ENCODE measurements at regions not wholly inside any gene's neighbourhood (a gene's known extent, or its start where the extent isn't known, plus 50 kb on each side); places are given as distances from the start of the nearest gene placed in this dataset.
"Not testable (repeated sequence)": the region's sequence is repeated elsewhere in the genome, so short reads cannot be mapped to it uniquely, and the experiment has no call there.

GRCh38 chr3:184500344-184500923, 61.2 kb upstream of the EPHB3 start:
- POLR2A ChIA-PET = no interaction called here
- no peak overlapping the region for H3K4me2 ChIP-seq
- CTCF ChIA-PET = interaction anchor here (4.0 kb wide), 1 partner anchor 13 kb away, joined by 16 read pairs; no protein-coding TSS in a partner anchor
- peaks cover 18% of the 10 kb centered on the region for H3K9me3 ChIP-seq
- H3K27ac ChIP-seq = no peak overlapping the region
- H3K4me3 ChIP-seq = no peak overlapping the region
- FAIRE-seq = no peak
- ATAC-seq = no peak
- DNase-seq (ENCODE audit: low read depth in 1 of 2, low spot score in 1 of 2) = no peak
- peak; percentile 93 for TF ChIP-seq MAFK (IDR thresholded peaks at IDR 0.05; ENCODE audit: partially characterized antibody)
- no peak for TF ChIP-seq EHMT2 (IDR thresholded peaks at IDR 0.05; ENCODE audit: low read depth)
- TF ChIP-seq ZNF302 (CRISPR knock-in tag; IDR thresholded peaks at IDR 0.05) = no peak
- no peak for TF ChIP-seq SMC3 (IDR thresholded peaks at IDR 0.05)
- H3K4me1 ChIP-seq = no peaks in the 10 kb centered on the region
- WGBS (ENCODE audit: missing lambda C conversion rate) = 33% methylated on average over 8 of the region's 12 CpGs

- POLR2A ChIA-PET = no interaction called here
- CTCF ChIA-PET = no interaction called here
- FAIRE-seq = no peak
- ATAC-seq = no peak
- H3K9me3 ChIP-seq = peaks cover 18% of the 10 kb centered on the region
- TF ChIP-seq MAX (IDR thresholded peaks at IDR 0.05) = no peak
- no peak for TF ChIP-seq POLR2AphosphoS2 (conservative IDR thresholded peaks at IDR 0.05; ENCODE audit: low read length)
- TF ChIP-seq RFX5 (IDR thresholded peaks at IDR 0.05) = no peak
- TF ChIP-seq HDAC2 (IDR thresholded peaks at IDR 0.05) = no peak
- no peak for TF ChIP-seq JUNB (IDR thresholded peaks at IDR 0.05)
- WGBS (ENCODE audit: missing lambda C conversion rate) = 8% methylated on average over 4 of the region's 4 CpGs
- no peak overlapping the region for H3K27ac ChIP-seq
- H3K4me1 ChIP-seq = no peaks in the 10 kb centered on the region
- H3K4me2 ChIP-seq = no peak overlapping the region
- H3K4me3 ChIP-seq = no peak overlapping the region
- no peak for DNase-seq (ENCODE audit: low read depth in 1 of 2, low spot score in 1 of 2)
Measured at GRCh38 chr3:184502123-184502667, 59.4 kb upstream of the EPHB3 start.

GRCh38 chr3:184502841-184503240, 58.7 kb upstream of the EPHB3 start:
- CTCF ChIA-PET = interaction anchor here (0.6 to 0.7 kb wide), 2 partner anchors 38 to 42 kb away, joined by 3 read pairs; no protein-coding TSS in a partner anchor
- peaks cover 18% of the 10 kb centered on the region for H3K9me3 ChIP-seq
- H3K4me3 ChIP-seq; H3K27ac ChIP-seq; DNase-seq (ENCODE audit: low read depth in 1 of 2, low spot score in 1 of 2); ATAC-seq; H3K4me2 ChIP-seq; H3K4me1 ChIP-seq; FAIRE-seq; POLR2A ChIA-PET: not testable (repeated sequence)
- 4% methylated on average over 6 of the region's 6 CpGs for WGBS (ENCODE audit: missing lambda C conversion rate)

GRCh38 chr3:184503647-184504046, 57.9 kb upstream of the EPHB3 start:
- peaks cover 18% of the 10 kb centered on the region for H3K9me3 ChIP-seq
- no peak for FAIRE-seq
- CTCF ChIA-PET = interaction anchor here (0.7 to 2.7 kb wide), 5 partner anchors 10 to 125 kb away, joined by 3 to 12 read pairs (median 3); partner anchors contain the start of gene THPO

More at GRCh38 chr3:184503647-184504046, 57.9 kb upstream of the EPHB3 start:
- Histone ChIP-seq H3K4me1 (no peaks in the 10 kb centered on the region), H3K4me2 (no peak overlapping the region), H3K27ac (no peak overlapping the region), H3K4me3 (no peak overlapping the region)
- ATAC-seq = peak in 1 of 2 experiments; percentile 29; a peak in 1 of 6 replicates
- 10% methylated on average over 2 of the region's 2 CpGs for WGBS (ENCODE audit: missing lambda C conversion rate)
- POLR2A ChIA-PET = no interaction called here
- DNase-seq (ENCODE audit: low read depth in 1 of 2, low spot score in 1 of 2) = peak in 1 of 2 experiments; percentile 12
- TF ChIP-seq PHF8 (IDR thresholded peaks at IDR 0.05; ENCODE audit: borderline replicate concordance, low read depth) (no peak), PBX3 (IDR thresholded peaks at IDR 0.05) (no peak), EHF (CRISPR knock-in tag; IDR thresholded peaks at IDR 0.05) (no peak), TFCP2L1 (CRISPR knock-in tag; IDR thresholded peaks at IDR 0.05) (no peak), RCOR1 (IDR thresholded peaks at IDR 0.05; ENCODE audit: low read depth, low read length) (no peak), REST (IDR thresholded peaks at IDR 0.05) (no peak), ZC3H11A (IDR thresholded peaks at IDR 0.05) (no peak), NR3C1 (IDR thresholded peaks at IDR 0.05) (no peak), HMGXB4 (CRISPR knock-in tag; IDR thresholded peaks at IDR 0.05; ENCODE audit: borderline replicate concordance) (no peak), POLR2AphosphoS2 (conservative IDR thresholded peaks at IDR 0.05; ENCODE audit: low read length) (no peak), RNF2 (IDR thresholded peaks at IDR 0.05; ENCODE audit: borderline replicate concordance, low read depth) (no peak), FOSL2 (IDR thresholded peaks at IDR 0.05) (no peak), FOSL2 (CRISPR knock-in tag; IDR thresholded peaks at IDR 0.05) (no peak), RARB (CRISPR knock-in tag; IDR thresholded peaks at IDR 0.05) (no peak)
